ENCODE measurements at regions not wholly inside any gene's neighbourhood (a gene's known extent, or its start where the extent isn't known, plus 50 kb on each side); places are given as distances from the start of the nearest gene placed in this dataset.

- TF ChIP-seq, protein P1, sequence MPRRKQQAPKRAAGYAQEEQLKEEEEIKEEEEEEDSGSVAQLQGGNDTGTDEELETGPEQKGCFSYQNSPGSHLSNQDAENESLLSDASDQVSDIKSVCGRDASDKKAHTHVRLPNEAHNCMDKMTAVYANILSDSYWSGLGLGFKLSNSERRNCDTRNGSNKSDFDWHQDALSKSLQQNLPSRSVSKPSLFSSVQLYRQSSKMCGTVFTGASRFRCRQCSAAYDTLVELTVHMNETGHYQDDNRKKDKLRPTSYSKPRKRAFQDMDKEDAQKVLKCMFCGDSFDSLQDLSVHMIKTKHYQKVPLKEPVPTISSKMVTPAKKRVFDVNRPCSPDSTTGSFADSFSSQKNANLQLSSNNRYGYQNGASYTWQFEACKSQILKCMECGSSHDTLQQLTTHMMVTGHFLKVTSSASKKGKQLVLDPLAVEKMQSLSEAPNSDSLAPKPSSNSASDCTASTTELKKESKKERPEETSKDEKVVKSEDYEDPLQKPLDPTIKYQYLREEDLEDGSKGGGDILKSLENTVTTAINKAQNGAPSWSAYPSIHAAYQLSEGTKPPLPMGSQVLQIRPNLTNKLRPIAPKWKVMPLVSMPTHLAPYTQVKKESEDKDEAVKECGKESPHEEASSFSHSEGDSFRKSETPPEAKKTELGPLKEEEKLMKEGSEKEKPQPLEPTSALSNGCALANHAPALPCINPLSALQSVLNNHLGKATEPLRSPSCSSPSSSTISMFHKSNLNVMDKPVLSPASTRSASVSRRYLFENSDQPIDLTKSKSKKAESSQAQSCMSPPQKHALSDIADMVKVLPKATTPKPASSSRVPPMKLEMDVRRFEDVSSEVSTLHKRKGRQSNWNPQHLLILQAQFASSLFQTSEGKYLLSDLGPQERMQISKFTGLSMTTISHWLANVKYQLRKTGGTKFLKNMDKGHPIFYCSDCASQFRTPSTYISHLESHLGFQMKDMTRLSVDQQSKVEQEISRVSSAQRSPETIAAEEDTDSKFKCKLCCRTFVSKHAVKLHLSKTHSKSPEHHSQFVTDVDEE (CRISPR knock-in tag; IDR thresholded peaks at IDR 0.05): no peak
- no peak for TF ChIP-seq TOX (CRISPR knock-in tag; IDR thresholded peaks at IDR 0.05; ENCODE audit: borderline replicate concordance)
- TF ChIP-seq PATZ1 (CRISPR knock-in tag; IDR thresholded peaks at IDR 0.05; ENCODE audit: borderline replicate concordance): no peak
These were observed 143.6 kb upstream of the SPACA1 start (continued) for GRCh38 chr6:87904011-87904410.

- TF ChIP-seq RARB (CRISPR knock-in tag; IDR thresholded peaks at IDR 0.05): no peak
- no peak for TF ChIP-seq ZNF8 (CRISPR knock-in tag; IDR thresholded peaks at IDR 0.05)
- TF ChIP-seq ZNF70 (CRISPR knock-in tag; IDR thresholded peaks at IDR 0.05): no peak
- no peak for TF ChIP-seq SNAI2 (CRISPR knock-in tag; IDR thresholded peaks at IDR 0.05)
- TF ChIP-seq, protein P2, sequence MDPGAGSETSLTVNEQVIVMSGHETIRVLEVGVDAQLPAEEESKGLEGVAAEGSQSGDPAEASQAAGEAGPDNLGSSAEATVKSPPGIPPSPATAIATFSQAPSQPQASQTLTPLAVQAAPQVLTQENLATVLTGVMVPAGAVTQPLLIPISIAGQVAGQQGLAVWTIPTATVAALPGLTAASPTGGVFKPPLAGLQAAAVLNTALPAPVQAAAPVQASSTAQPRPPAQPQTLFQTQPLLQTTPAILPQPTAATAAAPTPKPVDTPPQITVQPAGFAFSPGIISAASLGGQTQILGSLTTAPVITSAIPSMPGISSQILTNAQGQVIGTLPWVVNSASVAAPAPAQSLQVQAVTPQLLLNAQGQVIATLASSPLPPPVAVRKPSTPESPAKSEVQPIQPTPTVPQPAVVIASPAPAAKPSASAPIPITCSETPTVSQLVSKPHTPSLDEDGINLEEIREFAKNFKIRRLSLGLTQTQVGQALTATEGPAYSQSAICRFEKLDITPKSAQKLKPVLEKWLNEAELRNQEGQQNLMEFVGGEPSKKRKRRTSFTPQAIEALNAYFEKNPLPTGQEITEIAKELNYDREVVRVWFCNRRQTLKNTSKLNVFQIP (CRISPR knock-in tag; IDR thresholded peaks at IDR 0.05; ENCODE audit: borderline replicate concordance, low read depth): no peak
- no peak for TF ChIP-seq ARNTL (CRISPR knock-in tag; IDR thresholded peaks at IDR 0.05; ENCODE audit: borderline replicate concordance, low read depth)
- no peak for TF ChIP-seq TOX (CRISPR knock-in tag; IDR thresholded peaks at IDR 0.05; ENCODE audit: borderline replicate concordance)
- TF ChIP-seq ZFP30 (CRISPR knock-in tag; IDR thresholded peaks at IDR 0.05): no peak
- TF ChIP-seq CREB5 (CRISPR knock-in tag; IDR thresholded peaks at IDR 0.05; ENCODE audit: low read depth): no peak
These were observed 144.3 kb upstream of the SPACA1 start for GRCh38 chr6:87903323-87903722.

GRCh38 chr6:87902383-87902782, 145.3 kb upstream of the SPACA1 start:
- TF ChIP-seq TCF4 (CRISPR knock-in tag; IDR thresholded peaks at IDR 0.05; ENCODE audit: borderline replicate concordance) (no peak), CSRNP3 (CRISPR knock-in tag; IDR thresholded peaks at IDR 0.05) (no peak), CSDC2 (CRISPR knock-in tag; IDR thresholded peaks at IDR 0.05) (no peak)
- TF ChIP-seq, protein P2 (CRISPR knock-in tag; IDR thresholded peaks at IDR 0.05; ENCODE audit: borderline replicate concordance, low read depth): no peak
- no peak for ATAC-seq

More at GRCh38 chr6:87903323-87903722, 144.3 kb upstream of the SPACA1 start:
- no peak for ATAC-seq

- no peak for ATAC-seq
- no peak for TF ChIP-seq ZNF565 (CRISPR knock-in tag; conservative IDR thresholded peaks at IDR 0.05; ENCODE audit: low read depth)
- TF ChIP-seq CSRNP3 (CRISPR knock-in tag; IDR thresholded peaks at IDR 0.05): no peak
- TF ChIP-seq BACH2 (CRISPR knock-in tag; IDR thresholded peaks at IDR 0.05; ENCODE audit: borderline replicate concordance): no peak
- TF ChIP-seq ZC3H10 (CRISPR knock-in tag; IDR thresholded peaks at IDR 0.05): no peak
- no peak for TF ChIP-seq SNAI2 (CRISPR knock-in tag; IDR thresholded peaks at IDR 0.05)
- TF ChIP-seq, protein P1 (CRISPR knock-in tag; IDR thresholded peaks at IDR 0.05): no peak
- no peak for TF ChIP-seq ZNF70 (CRISPR knock-in tag; IDR thresholded peaks at IDR 0.05)
These were observed 146.0 kb upstream of the SPACA1 start for GRCh38 chr6:87901613-87902012.
